SKM-1 treated with dmso at 0.1 percent for 144 hours (cell line): ENCODE measurements at regions not wholly inside any gene's neighbourhood (a gene's known extent, or its start where the extent isn't known, plus 50 kb on each side); places are given as distances from the start of the nearest gene placed in this dataset.

ENCODE experiments used
- DNase-seq: peaks from one replicate; lab custom pipeline; 2025; ENCODE audit not compliant: unreplicated experiment; lab: John Stamatoyannopoulos, UW

DNA sequence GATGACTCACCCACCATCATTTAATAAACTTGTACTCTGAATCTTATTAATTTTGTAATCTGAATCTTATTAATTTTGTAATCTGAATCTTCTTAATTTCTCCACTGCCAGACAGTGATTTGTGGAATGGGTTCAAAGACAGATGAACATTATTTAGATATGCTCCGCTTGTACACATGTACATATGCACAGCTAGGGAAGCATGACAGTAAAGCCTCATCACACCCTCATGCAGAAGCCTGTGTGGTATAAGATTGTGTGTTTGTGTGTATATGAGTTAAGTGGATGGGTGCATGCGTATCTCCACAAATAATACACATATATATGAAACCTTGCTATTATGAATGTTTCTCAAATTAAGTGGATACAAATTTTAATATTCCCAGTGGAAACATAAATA lies 318.5 kb upstream of the SFRP2 start:
- no peak for DNase-seq

DNA sequence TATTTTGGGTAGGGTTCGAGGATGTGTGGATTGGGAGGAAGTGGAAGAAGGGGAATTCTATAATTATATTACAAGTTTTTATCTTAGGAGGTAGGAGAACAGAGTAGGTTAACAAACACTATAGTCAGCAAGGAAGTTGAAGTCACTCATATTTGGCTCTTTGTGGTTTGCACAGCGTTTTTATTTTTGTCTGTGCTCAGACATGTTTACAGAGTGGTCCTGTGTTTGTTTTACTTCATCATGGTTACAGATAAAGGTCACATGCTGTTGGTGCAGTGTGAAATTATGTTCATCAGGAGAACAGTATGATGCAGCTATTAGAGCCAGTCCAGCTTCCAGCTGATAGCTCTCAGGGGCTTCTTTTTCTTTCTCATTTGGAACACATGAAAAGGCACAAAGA lies 299.9 kb upstream of the SFRP2 start:
- DNase-seq: no peak

DNA sequence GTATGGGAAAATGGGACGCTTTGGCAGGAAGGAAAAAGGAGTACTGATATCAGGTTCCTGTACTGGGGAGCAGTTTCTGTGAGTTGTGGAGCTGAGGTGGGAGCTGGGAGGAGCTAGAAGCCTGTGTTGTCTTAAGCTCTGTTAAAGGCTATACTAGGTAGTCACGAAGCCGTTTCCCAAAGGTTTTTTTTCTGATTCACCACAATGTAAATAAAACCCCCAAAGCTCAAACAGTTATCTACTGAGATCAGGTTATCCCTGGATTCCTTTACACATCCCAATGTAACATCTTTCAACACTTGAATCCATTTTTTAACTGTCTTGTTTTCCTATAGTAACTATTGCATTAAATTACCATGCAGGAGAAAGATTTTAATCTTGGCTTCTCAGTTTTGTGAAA lies 297.4 kb upstream of the SFRP2 start:
- DNase-seq: no peak

DNA sequence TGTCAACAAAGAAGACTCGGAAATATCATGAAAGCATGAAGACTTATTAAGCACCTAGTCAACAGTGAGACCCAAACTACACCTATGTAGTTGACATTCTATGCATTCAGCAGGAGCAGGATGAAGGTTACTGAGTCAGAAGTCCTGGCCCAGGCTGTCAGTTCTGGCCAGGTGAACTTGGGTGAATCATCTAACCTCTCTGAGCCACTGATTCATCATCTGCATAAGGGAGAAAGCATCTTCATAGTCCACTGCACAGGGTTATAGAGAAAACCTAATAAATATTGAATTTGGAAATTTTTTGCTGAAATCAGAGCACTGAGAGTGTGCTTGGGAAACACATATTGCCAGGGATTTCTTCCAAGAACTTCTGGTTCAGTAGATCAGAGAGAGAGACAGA lies 296.0 kb upstream of the SFRP2 start:
- DNase-seq: no peak

DNA sequence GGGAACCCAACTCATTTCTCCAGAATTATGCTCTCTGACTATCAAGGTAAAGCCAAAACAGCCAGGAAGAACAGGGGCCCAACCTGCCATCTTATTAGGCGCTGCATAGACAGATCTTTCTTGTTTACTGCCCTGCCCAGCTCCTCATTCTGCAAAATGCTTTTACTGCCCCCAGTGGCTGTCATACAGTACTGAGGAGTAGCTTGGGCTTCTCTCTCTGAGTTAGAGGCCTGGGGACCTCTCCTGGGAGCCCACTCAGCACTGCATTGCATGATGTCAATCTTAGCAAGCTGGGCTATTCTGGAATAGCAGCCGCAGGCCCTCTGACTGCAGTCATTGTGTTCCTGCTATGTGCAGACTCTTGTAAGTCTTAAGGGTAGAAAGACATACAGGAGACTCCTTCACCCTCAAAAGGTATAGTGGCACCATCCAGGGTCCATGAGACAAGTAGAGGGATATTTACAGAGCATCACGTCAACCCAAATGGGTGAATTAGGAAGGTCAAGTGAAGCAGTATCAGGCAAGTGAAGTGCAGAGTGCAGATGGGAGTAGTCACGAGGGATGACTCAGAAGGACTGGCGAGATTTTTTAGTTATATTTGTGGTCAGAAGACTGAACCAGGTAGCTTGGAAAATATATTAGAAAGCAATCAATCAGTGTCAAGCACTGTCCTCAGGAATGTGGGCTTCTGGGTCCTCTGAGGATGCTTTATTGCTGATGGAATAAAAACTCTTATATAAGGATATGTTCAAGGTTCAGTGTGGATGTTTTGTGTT lies 294.1 kb upstream of the SFRP2 start:
- DNase-seq: no peak

DNA sequence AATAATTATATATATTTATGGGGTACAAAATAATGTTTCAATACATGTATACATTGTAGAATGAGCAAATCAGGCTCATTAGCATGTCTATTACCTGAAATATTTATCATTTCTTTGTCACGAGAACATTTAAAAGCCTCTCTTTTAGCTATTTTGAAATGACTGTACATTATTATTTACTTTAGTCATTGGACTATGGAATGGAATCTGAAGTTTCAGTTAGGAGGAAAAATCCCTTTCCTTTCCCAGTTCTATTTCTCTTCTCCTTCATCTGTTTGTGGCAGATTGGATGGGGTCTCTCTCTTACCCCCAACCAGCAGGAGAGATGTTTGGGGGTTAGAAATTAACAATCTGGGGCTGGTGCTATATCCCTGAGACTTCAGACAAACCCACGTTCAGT lies 292.5 kb upstream of the SFRP2 start:
- DNase-seq: no peak

DNA sequence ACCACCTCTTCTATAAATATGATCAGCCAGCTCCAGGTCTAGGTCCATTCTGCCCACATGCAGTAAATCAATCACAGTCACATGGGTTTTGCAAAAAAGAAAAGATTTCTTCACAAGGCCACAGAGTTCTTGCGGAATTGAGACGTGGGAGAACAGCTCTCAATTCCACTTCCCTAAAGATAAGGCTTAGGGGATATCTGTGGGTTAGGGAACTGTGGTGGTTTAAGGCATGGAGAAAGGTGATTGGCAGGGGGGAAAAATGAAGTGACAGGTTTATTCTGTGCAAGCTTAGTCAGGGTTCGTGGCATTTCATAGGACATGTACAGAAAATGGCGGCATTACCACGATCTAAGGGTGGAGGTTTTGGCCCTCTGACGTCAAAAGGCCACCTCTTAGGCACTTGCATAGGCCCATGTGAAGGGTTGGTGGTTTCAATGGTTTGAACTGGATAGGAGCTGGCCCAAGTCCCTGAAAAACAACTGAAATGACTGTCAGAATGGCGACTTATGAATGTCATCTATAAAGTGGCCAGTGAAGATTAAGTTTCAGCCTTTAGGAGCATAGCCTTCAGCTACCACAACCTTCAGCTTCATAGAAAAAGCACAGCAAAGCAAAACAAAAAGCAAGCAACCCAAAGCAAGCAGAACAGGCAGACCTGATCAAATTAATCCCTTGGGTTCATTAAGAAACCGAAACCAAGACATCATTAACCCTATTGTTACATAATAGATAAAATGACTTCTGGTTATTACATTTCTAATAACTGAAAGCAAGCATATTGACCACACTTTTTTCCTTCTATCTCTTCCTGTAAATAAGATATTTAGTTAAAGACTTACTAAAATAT lies 289.8 kb upstream of the SFRP2 start:
- DNase-seq: peak; percentile 69

DNA sequence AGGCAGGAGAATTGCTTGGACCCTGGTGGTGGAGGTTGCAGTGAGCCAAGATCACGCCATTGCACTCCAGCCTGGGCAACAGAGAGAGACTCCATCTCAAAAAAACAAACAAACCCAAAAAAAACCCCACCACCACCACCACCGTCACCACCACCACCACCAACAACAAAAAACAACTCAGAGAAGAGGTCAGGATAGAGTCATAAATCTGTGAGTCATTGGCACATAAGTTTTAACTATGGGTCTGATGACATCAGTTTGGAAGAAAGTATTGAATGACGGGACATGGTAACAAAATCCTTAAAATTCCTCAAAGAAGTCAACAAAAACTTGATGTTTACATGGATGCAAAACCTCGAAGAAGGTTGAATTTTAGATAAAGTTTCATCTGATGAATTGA lies 288.0 kb upstream of the SFRP2 start:
- no peak for DNase-seq

DNA sequence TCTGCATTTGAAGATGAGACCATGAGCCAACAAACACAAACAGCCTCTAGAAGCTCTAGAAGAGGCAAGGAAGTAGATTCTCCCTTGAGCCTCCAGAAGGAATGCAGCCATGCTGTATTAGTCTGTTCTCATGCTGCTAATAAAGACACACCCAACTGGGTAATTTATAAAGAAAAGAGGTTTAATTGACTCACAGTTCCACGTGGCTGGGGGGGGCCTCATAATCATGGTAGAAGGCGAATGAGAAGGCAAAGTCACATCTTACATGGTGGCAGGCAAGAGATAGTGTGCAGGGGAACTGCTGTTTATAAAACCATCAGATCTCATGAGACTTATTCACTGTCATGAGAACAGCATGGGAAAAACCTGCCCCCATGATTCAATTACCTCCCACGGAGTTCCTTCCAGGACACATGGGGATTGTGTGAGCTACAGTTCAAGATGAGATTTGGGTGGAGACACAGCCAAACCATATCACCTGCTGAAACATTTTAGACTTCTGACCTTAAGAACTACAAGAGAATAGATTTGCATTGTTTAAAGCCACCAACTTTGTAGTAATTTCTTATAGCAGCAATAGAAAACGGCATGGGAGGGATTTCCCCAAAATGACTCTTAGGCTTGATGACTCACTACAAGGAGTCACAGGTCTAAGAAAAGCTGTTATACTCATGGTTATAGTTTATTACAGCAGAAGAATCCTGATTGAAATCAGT lies 284.4 kb upstream of the SFRP2 start:
- no peak for DNase-seq

DNA sequence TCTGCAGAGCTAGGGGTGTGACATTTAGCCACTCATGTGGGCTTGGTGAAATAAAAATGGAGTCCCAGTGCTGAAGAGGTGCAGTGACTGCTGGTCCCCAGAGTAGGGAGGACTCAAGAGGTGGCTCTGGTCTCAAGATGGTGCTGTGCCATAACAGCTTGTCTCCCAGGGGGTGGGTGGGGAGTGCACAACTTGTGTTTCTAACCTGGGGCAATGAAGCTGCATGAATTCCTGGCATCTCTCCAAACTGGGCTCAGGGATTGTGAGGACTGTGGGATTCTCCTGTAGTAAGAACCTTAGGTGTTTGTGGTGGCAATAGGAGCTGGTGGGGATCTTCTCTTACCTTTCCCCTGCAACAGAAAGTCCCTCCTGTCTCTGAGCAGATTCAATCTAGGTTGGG lies 278.9 kb upstream of the SFRP2 start:
- no peak for DNase-seq

DNA sequence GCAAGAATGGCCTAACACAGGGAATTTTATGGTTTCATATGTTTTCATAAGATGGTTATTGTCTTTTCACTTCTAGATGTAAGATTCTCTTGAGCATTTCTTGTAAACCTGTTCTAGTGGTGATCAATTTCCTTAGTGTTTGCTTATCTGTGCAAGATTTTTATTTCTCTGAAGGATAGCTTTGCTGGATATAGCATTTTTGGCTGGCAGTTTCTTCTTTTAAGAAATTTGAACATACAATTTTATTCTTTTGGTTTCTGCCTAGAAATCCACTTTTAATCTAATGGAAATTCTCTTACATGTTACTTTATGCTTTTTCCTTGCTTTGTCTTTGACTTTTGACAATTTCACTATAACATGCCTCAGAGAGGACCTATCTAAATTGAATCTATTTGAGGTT lies 276.5 kb upstream of the SFRP2 start:
- DNase-seq: no peak

DNA sequence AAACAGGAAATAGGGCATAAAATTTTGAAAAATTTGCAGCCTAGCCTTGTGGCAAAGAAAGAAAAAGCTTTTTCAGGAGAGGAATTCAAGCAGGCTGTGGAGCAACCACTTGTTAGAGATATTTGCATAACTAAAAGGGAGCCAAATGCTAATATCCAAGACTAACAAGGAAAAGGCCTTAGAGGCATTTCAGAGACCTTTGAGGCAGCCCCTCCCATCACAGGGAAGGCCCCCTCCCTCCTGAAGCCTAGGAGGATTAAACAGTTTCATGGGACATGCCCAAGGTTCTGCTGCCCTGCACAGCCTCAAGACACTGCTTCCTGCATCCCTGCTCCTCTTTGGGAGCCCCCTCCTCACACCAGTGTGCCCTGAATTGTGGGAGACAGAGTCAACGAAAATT lies 275.4 kb upstream of the SFRP2 start:
- DNase-seq: no peak

DNA sequence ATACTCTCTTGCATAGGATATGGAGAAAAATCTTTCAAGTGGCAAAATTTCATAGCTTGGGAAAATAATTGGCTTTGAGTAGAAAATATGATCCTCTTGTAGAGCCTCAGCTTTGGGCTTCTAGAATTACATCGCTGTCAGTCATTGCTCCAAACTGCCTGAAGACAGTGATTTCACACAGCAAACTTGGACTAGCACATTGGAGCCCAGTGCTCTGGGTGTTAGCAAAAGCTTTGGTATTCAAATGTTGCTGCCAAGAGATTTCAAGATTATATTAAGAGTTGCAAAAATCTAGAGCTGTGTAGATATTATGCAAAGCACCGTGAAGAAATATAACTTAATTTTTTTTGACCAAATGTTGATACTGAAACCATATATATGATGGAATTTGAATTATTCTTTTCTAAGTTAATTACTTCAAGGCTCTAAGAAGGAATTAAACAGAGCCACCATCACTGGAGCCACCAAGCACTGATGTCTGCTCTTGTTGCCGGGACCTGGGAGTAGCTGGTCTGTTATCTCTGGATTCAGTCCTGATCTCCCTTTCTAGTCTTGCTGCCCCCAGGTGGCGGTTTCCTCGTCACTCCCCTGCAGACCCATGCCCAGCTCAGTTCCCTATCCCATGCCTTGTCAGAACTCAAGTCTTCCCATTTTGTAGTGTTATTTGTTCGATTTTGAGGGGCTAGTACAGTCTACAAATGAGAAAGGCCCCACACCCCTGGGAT lies 260.7 kb upstream of the SFRP2 start:
- no peak for DNase-seq

DNA sequence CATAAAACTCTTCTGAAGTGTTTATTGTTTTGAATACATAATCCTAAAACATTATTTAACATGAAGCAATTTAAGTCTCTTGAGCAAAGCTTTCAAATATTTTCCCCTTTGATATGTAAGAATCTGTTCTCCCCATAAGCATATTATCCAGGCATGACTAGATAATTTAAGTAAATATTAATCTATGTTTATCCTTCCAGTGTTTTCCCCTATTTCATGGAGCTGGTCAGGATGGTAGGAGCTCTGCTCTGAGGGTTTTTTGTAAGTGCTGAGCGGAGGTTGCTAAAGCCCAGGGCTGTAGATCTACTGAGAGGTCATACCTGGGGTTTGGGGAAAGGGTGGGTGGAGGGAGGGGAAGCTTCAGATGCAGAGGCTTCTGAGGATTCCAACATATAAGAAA lies 258.9 kb upstream of the SFRP2 start:
- no peak for DNase-seq

DNA sequence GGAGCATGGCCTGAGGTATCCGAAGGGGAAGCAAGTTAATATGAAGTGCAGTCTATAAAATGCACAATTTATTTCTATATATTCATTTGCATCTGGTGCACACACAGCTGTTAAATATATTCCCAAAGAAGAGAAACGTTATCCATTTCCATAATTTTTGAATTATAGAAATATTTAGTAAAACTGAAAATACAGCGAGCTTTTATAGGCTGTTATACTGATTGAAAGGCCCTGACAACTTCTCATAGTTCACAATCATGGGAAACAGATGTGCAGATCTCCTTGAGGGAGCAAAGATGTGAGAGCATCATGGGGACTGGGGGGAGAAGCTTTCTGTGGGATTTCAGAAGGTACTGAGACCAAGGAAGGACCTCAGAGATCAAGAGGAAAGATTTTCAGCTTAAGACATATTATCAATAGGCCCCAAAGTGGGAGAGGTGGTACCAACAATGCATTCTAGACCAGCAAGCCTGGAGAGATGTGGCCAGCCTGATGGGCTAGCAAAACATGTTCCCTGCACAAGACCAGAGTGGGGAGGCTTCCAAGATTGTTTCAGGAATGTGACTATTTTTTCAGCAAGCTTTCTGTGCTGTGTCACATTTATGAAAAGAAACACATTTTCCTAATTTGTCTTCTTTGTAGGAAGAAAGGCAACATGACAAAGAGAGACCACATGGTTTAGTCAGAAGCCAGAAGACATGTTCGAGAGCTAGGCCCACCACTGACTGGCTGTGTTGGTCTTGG lies 256.0 kb upstream of the SFRP2 start:
- DNase-seq: no peak

DNA sequence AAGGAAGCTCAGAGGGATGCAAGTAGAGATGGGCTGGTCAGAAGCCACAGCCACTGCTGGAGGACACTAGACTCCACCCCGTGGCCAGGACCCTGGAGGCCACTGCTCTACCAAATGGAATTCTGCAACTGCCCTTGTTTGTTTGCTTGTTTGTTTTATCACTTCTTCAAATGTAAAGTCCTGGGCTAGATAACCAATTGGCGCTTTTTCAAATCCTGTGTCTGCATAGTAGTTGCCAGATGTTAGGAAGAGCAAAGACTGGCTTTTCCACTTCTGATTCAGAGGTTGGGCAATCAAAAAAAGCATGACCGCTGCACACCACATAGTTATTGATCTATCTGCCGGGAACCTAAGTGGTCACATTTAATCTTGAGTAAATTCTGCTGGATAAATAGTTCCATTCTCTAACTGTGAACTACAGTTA lies 255.2 kb upstream of the SFRP2 start:
- DNase-seq: no peak

DNA sequence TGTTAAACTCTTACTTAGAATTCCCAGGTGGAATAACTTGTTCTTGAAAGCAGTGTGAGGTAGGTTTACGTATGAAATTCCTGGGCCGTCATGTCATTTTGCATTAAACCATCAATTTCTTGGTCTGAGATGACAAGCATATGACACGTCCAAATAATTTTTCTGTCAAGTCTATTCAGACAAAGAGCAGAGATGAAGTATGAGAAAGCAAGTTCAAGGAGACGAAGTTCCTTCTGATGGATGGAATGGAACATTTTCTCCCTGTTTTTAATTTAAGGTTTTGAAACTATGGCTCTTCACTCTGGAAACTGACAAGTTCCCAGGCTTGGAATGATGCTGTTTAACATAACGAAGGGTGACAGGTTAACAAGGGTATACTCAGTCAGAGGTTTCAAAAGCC lies 252.8 kb upstream of the SFRP2 start:
- DNase-seq: no peak

DNA sequence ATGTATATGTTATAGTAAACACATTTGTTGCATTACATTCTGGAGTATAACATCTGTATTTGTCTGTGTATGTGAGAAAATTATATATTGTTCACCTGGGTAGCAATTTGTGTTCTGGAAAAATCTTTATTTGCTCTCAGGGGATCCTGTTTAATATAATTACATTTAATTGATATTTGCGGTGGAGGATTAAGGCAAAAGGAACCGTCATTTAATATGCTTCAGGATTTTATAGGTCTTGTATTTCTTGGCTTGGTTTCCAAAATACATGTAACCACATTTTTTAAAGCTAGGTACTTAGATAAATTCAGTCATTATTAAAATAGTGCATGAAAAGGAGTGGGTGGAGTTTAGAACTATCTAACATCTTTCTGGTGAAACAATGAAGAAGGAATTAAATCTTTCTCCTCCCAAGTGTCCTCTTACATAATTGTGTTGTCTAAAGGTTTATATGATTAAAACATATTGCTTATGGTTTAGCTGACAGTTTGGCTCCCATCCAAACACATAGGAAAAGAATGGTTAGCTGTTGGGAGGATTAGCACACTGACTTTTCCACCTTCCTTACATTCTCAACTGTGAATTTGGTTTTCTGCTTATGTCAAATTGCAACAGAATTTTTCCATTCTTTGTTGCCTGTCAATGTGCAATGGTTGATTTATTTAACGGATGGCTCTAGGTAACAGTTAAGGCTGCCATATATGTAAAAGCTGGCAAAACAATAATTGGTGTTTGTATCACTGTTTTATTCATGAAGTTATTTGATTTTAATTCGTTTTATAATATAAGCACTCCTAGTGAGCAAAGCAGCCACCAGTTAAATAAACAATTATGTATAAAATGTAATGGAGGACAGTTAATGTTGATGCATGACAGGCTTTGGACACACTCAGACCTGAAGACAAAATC lies 250.8 kb upstream of the SFRP2 start:
- no peak for DNase-seq

DNA sequence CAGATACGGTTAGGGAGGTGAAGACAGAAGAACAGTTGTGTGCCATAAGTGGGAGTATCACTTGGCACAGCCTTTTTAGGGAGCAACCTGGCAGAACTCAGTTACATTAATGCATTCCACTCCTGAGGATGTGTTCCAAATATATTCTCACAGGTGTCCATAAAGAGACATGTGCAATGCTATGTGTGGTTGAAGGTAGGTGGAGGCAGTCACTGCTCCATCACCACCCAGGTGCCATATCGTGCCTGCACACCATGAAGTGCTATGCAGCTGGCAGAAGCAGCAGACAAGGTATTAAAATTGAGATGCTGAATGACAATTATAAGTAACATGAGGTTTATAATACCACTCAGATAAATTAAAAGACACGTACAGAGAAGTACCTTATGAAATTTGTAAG lies 248.0 kb upstream of the SFRP2 start:
- DNase-seq: no peak

DNA sequence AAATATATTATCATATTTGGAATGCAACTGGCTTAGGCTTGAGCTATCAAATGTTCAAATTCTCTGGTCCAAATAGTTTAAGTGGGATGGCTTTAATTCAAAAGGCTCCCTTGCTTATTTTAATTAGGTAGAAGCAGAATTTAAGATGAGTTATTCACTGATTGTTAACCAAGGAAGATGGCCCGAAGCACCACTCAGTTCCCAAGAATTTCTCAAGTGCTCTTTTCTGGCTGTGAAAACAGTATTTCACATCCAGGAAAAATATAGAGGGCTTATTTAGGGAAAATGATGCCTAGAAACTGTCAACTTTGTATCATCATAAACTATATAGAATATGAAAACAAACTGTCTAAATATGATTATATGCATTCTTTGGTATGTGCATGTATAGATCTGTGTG lies 246.5 kb upstream of the SFRP2 start:
- DNase-seq: no peak
